Neuronal stem cell (in vitro differentiated cells): ENCODE measurements at regions not wholly inside any gene's neighbourhood (a gene's known extent, or its start where the extent isn't known, plus 50 kb on each side); places are given as distances from the start of the nearest gene placed in this dataset.
A peak's percentile ranks its signal among the peaks of the same experiment; 100 is the strongest.

ENCODE experiments used
- DNase-seq: peaks from one replicate; pipeline ENCODE4 v3.0.0-alpha.2; 2013; ENCODE audit warnings: low spot score
- H2AFZ ChIP-seq: one replicate; pipeline ENCODE4 v1.6.1; 2013; ENCODE audit warnings: mild to moderate bottlenecking, low read length, inconsistent platforms
- H2AK5ac ChIP-seq: 2 replicates; pipeline ENCODE4 v1.6.1; 2013; ENCODE audit warnings: low read depth, mild to moderate bottlenecking, inconsistent platforms, low read length, moderate library complexity, mixed read lengths
- H2BK120ac ChIP-seq: 2 replicates; pipeline ENCODE4 v1.6.1; 2013; ENCODE audit warnings: low read depth, mild to moderate bottlenecking, inconsistent platforms, low read length, moderate library complexity, mixed read lengths
- H2BK12ac ChIP-seq: one replicate; pipeline ENCODE4 v1.6.1; 2013; ENCODE audit warnings: low read length, inconsistent platforms
- H2BK15ac ChIP-seq: 2 replicates; pipeline ENCODE4 v1.6.1; 2013; ENCODE audit warnings: mild to moderate bottlenecking, low read length, inconsistent platforms, mixed read lengths
- H2BK5ac ChIP-seq: one replicate; pipeline ENCODE4 v1.6.1; 2013; ENCODE audit warnings: inconsistent platforms, mild to moderate bottlenecking, low read length, moderate library complexity
- H3K14ac ChIP-seq: one replicate; pipeline ENCODE4 v1.6.1; 2013; ENCODE audit warnings: low read length, inconsistent platforms
- H3K18ac ChIP-seq: 2 replicates; pipeline ENCODE4 v1.6.1; 2013; ENCODE audit warnings: low read length, inconsistent platforms
- H3K23ac ChIP-seq: 2 replicates; pipeline ENCODE4 v1.6.1; 2013; ENCODE audit warnings: low read depth, mild to moderate bottlenecking, mixed read lengths, low read length, inconsistent platforms; ENCODE audit not compliant: poor library complexity
- H3K27ac ChIP-seq: replicated peaks from 3 replicates; pipeline ENCODE4 v1.5.1; 2013; ENCODE audit warnings: low read length, inconsistent platforms
- H3K27me3 ChIP-seq, 3 experiments: 2 replicates each; pipeline ENCODE4 v1.6.1; 2013; ENCODE audit warnings: low read length in 3 of 3, mild to moderate bottlenecking in 2 of 3, inconsistent platforms in 1 of 3, low read depth in 1 of 3, mixed read lengths in 1 of 3, moderate library complexity in 1 of 3; ENCODE audit not compliant: control insufficient read depth in 3 of 3, insufficient read depth in 3 of 3
- H3K36me3 ChIP-seq, 2 donors: replicated peaks in 1 of 2; 2 replicates each; pipeline ENCODE4 v1.6.1; 2013; ENCODE audit warnings: low read length in 2 of 2; ENCODE audit not compliant: control insufficient read depth in 2 of 2, insufficient read depth in 2 of 2
- H3K4ac ChIP-seq: 2 replicates; pipeline ENCODE4 v1.6.1; 2013; ENCODE audit warnings: inconsistent platforms, mild to moderate bottlenecking, low read length, moderate library complexity
- H3K4me1 ChIP-seq, 2 donors: 1 replicate in 1 of 2; 2 replicates in 1 of 2; pipeline ENCODE4 v1.6.1; 2013; ENCODE audit warnings: low read length in 2 of 2, low read depth in 1 of 2; ENCODE audit not compliant: control insufficient read depth in 2 of 2, insufficient read depth in 1 of 2
- H3K4me2 ChIP-seq: one replicate; pipeline ENCODE4 v1.6.1; 2013; ENCODE audit warnings: mild to moderate bottlenecking, low read length, inconsistent platforms; ENCODE audit not compliant: insufficient read depth, poor library complexity, severe bottlenecking
- H3K4me3 ChIP-seq, 2 donors: 2 replicates each; pipeline ENCODE4 v1.5.1; 2013; ENCODE audit warnings: low read length in 2 of 2, mild to moderate bottlenecking in 2 of 2, inconsistent platforms in 1 of 2, moderate library complexity in 1 of 2
- H3K79me1 ChIP-seq: one replicate; pipeline ENCODE4 v1.6.1; 2013; ENCODE audit warnings: low read depth, mild to moderate bottlenecking, inconsistent platforms, low read length, moderate library complexity
- H3K9ac ChIP-seq: one replicate; pipeline ENCODE4 v1.6.1; 2013; ENCODE audit warnings: mild to moderate bottlenecking, low read depth, low read length, inconsistent platforms; ENCODE audit not compliant: poor library complexity
- H3K9me3 ChIP-seq, 2 donors: replicated peaks in 1 of 2; 2 replicates each; pipeline versions ENCODE3 to v1.6.1; 2013; ENCODE audit warnings: low read length in 2 of 2, mild to moderate bottlenecking in 2 of 2, inconsistent platforms in 1 of 2, low read depth in 1 of 2, mixed read lengths in 1 of 2, moderate library complexity in 1 of 2; ENCODE audit not compliant: control insufficient read depth in 2 of 2, insufficient read depth in 1 of 2
- H4K8ac ChIP-seq: one replicate; pipeline ENCODE4 v1.6.1; 2013; ENCODE audit warnings: low read depth, mild to moderate bottlenecking, inconsistent platforms, low read length, moderate library complexity
- H4K91ac ChIP-seq: one replicate; pipeline ENCODE4 v1.6.1; 2013; ENCODE audit warnings: low read length, low read depth, mild to moderate bottlenecking, inconsistent platforms; ENCODE audit not compliant: poor library complexity
- whole genome bisulfite sequencing, 2 donors: extraction: QIAGEN DNeasy Blood & Tissue Kit; methylation state at CpG; one replicate each; pipeline ENCODE4 v1.1.7; 2013; ENCODE audit warnings: missing lambda C conversion rate in 2 of 2, mixed read lengths in 1 of 2; ENCODE audit not compliant: insufficient read length in 2 of 2, insufficient replicate concordance in 1 of 2; ENCODE audit errors: extremely low coverage in 2 of 2; 5-methylcytosine and 5-hydroxymethylcytosine counted together

GRCh38 chr7:45975367-45975766 lies 54.3 kb upstream of the IGFBP3 start:
- no CpG with 5 or more reads among the region's 1 CpG for WGBS, 2 donors
- Histone ChIP-seq H2AK5ac (peak overlapping the region; percentile 28), H3K27me3 (no peaks in the 10 kb centered on the region), H2AFZ (no peak overlapping the region), H3K23ac (no peak overlapping the region), H3K4ac (no peak overlapping the region), H3K36me3 (no peaks in the 10 kb centered on the region), H4K8ac (no peak overlapping the region), H3K9me3 (peaks cover 2 to 5% of the 10 kb centered on the region in 2 donors), H2BK15ac (no peak overlapping the region), H3K4me3 (no peak overlapping the region), H3K14ac (no peak overlapping the region), H3K4me2 (no peak overlapping the region), H2BK120ac (no peak overlapping the region), H2BK5ac (no peak overlapping the region), H3K79me1 (no peaks in the 10 kb centered on the region), H3K18ac (peak overlapping the region; percentile 69), H3K4me1 (peaks cover 8% of the 10 kb centered on the region in 2 donors), H3K9ac (no peak overlapping the region), H3K27ac (no peak overlapping the region), H4K91ac (no peak overlapping the region), H2BK12ac (no peak overlapping the region)
- no peak for DNase-seq

- H2BK12ac ChIP-seq = no peak overlapping the region
- H3K9ac ChIP-seq = no peak overlapping the region
- no peak overlapping the region for H2AK5ac ChIP-seq
- peak overlapping the region; percentile 11 for H3K18ac ChIP-seq
- no peak overlapping the region for H3K4me2 ChIP-seq
- no peak overlapping the region for H4K8ac ChIP-seq
- no CpG with 5 or more reads among the region's 12 CpGs for WGBS, 2 donors
- H4K91ac ChIP-seq = no peak overlapping the region
- no peak overlapping the region for H3K23ac ChIP-seq
- H3K27me3 ChIP-seq = no peaks in the 10 kb centered on the region
- no peaks in the 10 kb centered on the region for H3K79me1 ChIP-seq
- H3K27ac ChIP-seq = no peak overlapping the region
- no peak overlapping the region for H2BK15ac ChIP-seq
- H3K14ac ChIP-seq = no peak overlapping the region
- DNase-seq = no peak
- no peak overlapping the region for H2BK5ac ChIP-seq
- no peak overlapping the region for H2BK120ac ChIP-seq
- H3K4me3 ChIP-seq = peak overlapping the region in 1 of 2 donors; percentile 3
- no peaks in the 10 kb centered on the region for H3K36me3 ChIP-seq
- H3K4ac ChIP-seq = no peak overlapping the region
- H3K4me1 ChIP-seq = peaks cover 8% of the 10 kb centered on the region in 2 donors
- peaks cover 2 to 5% of the 10 kb centered on the region in 2 donors for H3K9me3 ChIP-seq
- no peak overlapping the region for H2AFZ ChIP-seq
These were observed 53.7 kb upstream of the IGFBP3 start for GRCh38 chr7:45974540-45975360.

GRCh38 chr7:45973725-45974532 lies 52.9 kb upstream of the IGFBP3 start:
- Histone ChIP-seq H3K27ac (no peak overlapping the region), H3K18ac (no peak overlapping the region), H4K8ac (no peak overlapping the region), H2BK120ac (no peak overlapping the region), H3K4ac (no peak overlapping the region), H2AFZ (no peak overlapping the region), H3K4me3 (no peak overlapping the region), H3K4me2 (no peak overlapping the region), H2BK5ac (no peak overlapping the region), H3K79me1 (no peaks in the 10 kb centered on the region), H3K9me3 (peaks cover 2 to 5% of the 10 kb centered on the region in 2 donors), H3K23ac (no peak overlapping the region), H3K14ac (no peak overlapping the region), H4K91ac (no peak overlapping the region), H3K9ac (no peak overlapping the region), H3K4me1 (peaks cover 8% of the 10 kb centered on the region in 2 donors), H3K27me3 (no peaks in the 10 kb centered on the region), H2AK5ac (peak overlapping the region; percentile 2), H2BK15ac (no peak overlapping the region), H2BK12ac (no peak overlapping the region), H3K36me3 (no peaks in the 10 kb centered on the region)
- WGBS, 2 donors = no CpG with 5 or more reads among the region's 14 CpGs
- DNase-seq = no peak
